SK-N-SH (cell line): ENCODE measurements at regions not wholly inside any gene's neighbourhood (a gene's known extent, or its start where the extent isn't known, plus 50 kb on each side); places are given as distances from the start of the nearest gene placed in this dataset.

ENCODE experiments used
- EP300 ChIP-seq, 2 experiments: IDR thresholded peaks; 2 replicates each; pipeline versions ENCODE4 v1.4.0 to v1.6.1; 2012; ENCODE audit warnings: borderline replicate concordance in 1 of 2, low read depth in 1 of 2, low read length in 1 of 2
- SMC3 ChIP-seq: IDR thresholded peaks from 2 replicates; pipeline ENCODE4 v1.6.1; 2012; ENCODE audit warnings: low read depth, low read length, improper control_type of control experiment

DNA sequence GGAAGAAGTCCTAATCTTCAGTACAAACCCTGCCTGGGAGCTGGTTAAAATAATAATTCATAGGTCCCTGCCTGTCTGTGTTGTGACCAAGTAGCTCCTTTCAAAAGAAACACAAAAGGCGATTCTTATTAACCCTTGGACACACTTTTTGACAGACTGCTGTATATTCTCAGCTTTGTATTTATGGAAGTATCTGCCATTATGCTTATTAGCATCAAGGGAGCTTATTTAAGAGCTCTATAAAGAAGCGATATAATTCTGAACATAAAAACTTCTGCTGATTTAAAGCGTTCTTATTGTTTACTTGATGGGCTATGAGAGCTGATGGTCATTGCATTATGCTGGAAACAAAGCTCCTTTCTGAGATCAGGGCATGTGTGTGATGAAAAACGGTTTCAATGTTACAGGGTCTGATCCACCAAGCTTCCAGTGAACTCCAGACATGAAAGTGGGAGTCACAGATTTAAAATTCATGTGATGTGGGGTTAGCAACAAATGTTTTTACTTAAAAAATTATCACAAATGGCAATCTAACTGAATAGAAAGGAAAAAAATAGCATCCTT lies 181.8 kb upstream of the PDE10A start:
- TF ChIP-seq EP300 (IDR thresholded peaks at IDR 0.05; ENCODE audit: borderline replicate concordance in 1 of 2, low read depth in 1 of 2, low read length in 1 of 2) (no peak), SMC3 (no peak)
